ENCODE measurements at regions not wholly inside any gene's neighbourhood (a gene's known extent, or its start where the extent isn't known, plus 50 kb on each side); places are given as distances from the start of the nearest gene placed in this dataset.
"Not testable (repeated sequence)": the region's sequence is repeated elsewhere in the genome, so short reads cannot be mapped to it uniquely, and the experiment has no call there.

- TF ChIP-seq CTCF, POLR2A (IDR thresholded peaks at IDR 0.05): not testable (repeated sequence)
These were observed 351.8 kb downstream of the TEX29 start for GRCh38 chr13:111672198-111672597.
